Prostate gland (tissue), 2 donors: ENCODE measurements at regions not wholly inside any gene's neighbourhood (a gene's known extent, or its start where the extent isn't known, plus 50 kb on each side); places are given as distances from the start of the nearest gene placed in this dataset.
"Not testable (repeated sequence)": the region's sequence is repeated elsewhere in the genome, so short reads cannot be mapped to it uniquely, and the experiment has no call there.

ENCODE experiments used
- DNase-seq: peaks from one replicate; pipeline ENCODE4 v3.0.0-alpha.2; 2019; ENCODE audit warnings: low spot score
- H3K27ac ChIP-seq, 2 donors: fragments of 200-600 bp; sonication (generic); 2 replicates each; pipeline ENCODE4 v1.5.1; 2017 to 2019
- H3K27me3 ChIP-seq: fragments of 200-600 bp; sonication (generic); replicated peaks from 2 replicates; pipeline ENCODE4 v1.5.1; 2019; ENCODE audit not compliant: insufficient read depth
- H3K36me3 ChIP-seq, 2 donors: fragments of 200-600 bp; sonication (generic); 1 replicate in 1 of 2; 2 replicates in 1 of 2; pipeline versions ENCODE4 v1.5.1 to v1.8.1; 2017 to 2019
- H3K4me1 ChIP-seq: fragments of 200-600 bp; sonication (generic); replicated peaks from 2 replicates; pipeline ENCODE4 v1.5.1; 2019
- H3K4me3 ChIP-seq, 2 donors: fragments of 200-600 bp; sonication (generic); 2 replicates each; pipeline ENCODE4 v1.5.1; 2017 to 2019
- H3K9me3 ChIP-seq: fragments of 200-600 bp; sonication (generic); 2 replicates; pipeline ENCODE4 v1.5.1; 2017
- POLR2A ChIP-seq: fragments of 450-650 bp; IDR thresholded peaks from one replicate; pipeline ENCODE4 v1.6.1; 2016; ENCODE audit warnings: antibody characterized with exemption, mild to moderate bottlenecking
- POLR2AphosphoS5 ChIP-seq: sonication (generic); formaldehyde crosslinking; IDR thresholded peaks from one replicate; pipeline ENCODE4 v1.6.1; 2017; ENCODE audit warnings: antibody characterized with exemption
- WGBS: methylation state at CpG from one replicate; pipeline ENCODE4 v1.1.5; 2018; 5-methylcytosine and 5-hydroxymethylcytosine counted together
- intact Hi-C: fragments of 100-400 bp; cut with DNase I; formaldehyde crosslinking; loops from one replicate; pipeline ENCODE4 v1.14.2; 2022
- TF ChIP-seq, protein P1 (sequence below), 4 experiments: fragments of 200-600 bp in 2 of 4; fragments of 450-650 bp in 2 of 4; sonication (generic) in 2 of 4; IDR thresholded peaks; 1 replicate in 3 of 4; 2 replicates in 1 of 4; pipeline ENCODE4 v1.5.1; 2016 to 2019; ENCODE audit warnings: antibody characterized with exemption in 4 of 4, mild to moderate bottlenecking in 2 of 4, moderate library complexity in 2 of 4

DNA sequence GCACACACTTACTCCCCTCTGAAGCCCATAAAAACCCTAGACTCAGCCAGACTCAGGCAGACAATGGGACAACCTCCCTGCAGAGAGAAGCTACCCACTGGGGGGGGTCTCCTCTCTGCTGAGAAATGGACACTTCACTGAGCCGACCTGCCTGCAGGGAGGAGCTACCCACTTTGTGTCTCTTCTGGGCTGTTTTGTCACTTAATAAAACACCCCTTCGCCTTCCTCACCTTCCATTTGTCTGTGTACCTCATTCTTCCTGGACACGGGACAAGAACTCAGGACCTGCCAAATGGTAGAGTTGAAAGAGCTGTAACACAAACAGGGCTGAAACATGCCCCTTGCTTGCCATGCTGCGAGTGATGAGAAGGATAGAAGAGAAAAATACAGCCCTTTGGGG is 151.7 kb upstream of the HDDC2 start:
- 71% methylated on average over 4 of the region's 4 CpGs for WGBS

DNA sequence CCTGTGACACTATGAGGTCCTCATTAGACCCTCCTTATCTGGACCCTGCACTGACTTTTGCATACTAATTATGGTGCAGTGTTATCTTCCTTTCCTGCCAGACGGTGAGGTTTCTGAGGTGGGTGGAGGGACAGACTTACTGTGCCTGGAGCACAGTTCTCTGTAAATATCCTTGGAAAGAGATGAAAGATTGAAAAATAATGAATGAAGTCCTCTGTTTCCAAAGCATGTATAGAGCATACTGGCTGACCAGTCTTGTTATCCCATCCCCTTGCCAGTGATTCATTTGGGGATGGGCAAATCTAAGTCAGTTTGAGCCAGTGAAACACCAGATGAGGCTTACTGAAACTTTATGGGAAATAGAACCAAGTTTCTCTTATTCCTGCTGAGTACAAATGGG is 152.6 kb upstream of the HDDC2 start:
- intact Hi-C loops, result no loop called here
- WGBS, result 78% methylated on average over 1 of the region's 1 CpG
- H3K27ac ChIP-seq, result no peak overlapping the region

More for the DNA sequence above, 151.7 kb upstream of the HDDC2 start:
- no peak overlapping the region for H3K27ac ChIP-seq
- no peak overlapping the region for H3K4me3 ChIP-seq
- no peaks in the 10 kb centered on the region for H3K9me3 ChIP-seq
- DNase-seq, result no peak
- TF ChIP-seq POLR2A (no peak), POLR2AphosphoS5 (no peak)
- TF ChIP-seq, protein P1, sequence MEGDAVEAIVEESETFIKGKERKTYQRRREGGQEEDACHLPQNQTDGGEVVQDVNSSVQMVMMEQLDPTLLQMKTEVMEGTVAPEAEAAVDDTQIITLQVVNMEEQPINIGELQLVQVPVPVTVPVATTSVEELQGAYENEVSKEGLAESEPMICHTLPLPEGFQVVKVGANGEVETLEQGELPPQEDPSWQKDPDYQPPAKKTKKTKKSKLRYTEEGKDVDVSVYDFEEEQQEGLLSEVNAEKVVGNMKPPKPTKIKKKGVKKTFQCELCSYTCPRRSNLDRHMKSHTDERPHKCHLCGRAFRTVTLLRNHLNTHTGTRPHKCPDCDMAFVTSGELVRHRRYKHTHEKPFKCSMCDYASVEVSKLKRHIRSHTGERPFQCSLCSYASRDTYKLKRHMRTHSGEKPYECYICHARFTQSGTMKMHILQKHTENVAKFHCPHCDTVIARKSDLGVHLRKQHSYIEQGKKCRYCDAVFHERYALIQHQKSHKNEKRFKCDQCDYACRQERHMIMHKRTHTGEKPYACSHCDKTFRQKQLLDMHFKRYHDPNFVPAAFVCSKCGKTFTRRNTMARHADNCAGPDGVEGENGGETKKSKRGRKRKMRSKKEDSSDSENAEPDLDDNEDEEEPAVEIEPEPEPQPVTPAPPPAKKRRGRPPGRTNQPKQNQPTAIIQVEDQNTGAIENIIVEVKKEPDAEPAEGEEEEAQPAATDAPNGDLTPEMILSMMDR (IDR thresholded peaks at IDR 0.05), result no peak
- H3K27me3 ChIP-seq, result no peaks in the 10 kb centered on the region
- no peaks in the 10 kb centered on the region for H3K4me1 ChIP-seq
- intact Hi-C loops, result no loop called here
- no peaks in the 10 kb centered on the region for H3K36me3 ChIP-seq

DNA sequence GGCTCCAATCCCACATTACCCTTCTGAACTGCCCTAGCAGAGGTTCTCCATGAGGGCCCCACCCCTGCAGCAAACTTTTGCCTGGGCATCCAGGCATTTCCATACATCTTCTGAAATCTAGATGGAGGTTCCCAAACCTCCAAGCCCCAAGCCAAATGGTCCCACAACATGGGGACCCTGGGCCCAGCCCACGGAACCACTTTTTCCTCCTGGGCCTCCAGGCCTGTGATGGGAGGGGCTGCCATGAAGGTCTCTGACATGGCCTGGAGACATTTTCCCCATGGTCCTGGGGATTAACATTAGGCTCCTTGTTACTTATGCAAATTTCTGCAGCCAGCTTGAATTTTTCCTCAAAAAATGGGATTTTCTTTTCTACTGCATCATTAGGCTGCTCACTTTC is 156.7 kb upstream of the HDDC2 start:
- H3K36me3 ChIP-seq, H3K27me3 ChIP-seq, H3K4me3 ChIP-seq, H3K4me1 ChIP-seq, H3K27ac ChIP-seq, DNase-seq, H3K9me3 ChIP-seq, intact Hi-C loops: not testable (repeated sequence)
- 86% methylated on average over 1 of the region's 1 CpG for WGBS

More for the DNA sequence above, 152.6 kb upstream of the HDDC2 start:
- TF ChIP-seq POLR2AphosphoS5, result no peak
- TF ChIP-seq POLR2A, result no peak
- TF ChIP-seq, protein P1 (IDR thresholded peaks at IDR 0.05), result no peak
- no peaks in the 10 kb centered on the region for H3K4me1 ChIP-seq
- no peaks in the 10 kb centered on the region for H3K9me3 ChIP-seq
- H3K36me3 ChIP-seq, result no peaks in the 10 kb centered on the region
- H3K27me3 ChIP-seq, result no peaks in the 10 kb centered on the region
- no peak overlapping the region for H3K4me3 ChIP-seq
- no peak for DNase-seq

DNA sequence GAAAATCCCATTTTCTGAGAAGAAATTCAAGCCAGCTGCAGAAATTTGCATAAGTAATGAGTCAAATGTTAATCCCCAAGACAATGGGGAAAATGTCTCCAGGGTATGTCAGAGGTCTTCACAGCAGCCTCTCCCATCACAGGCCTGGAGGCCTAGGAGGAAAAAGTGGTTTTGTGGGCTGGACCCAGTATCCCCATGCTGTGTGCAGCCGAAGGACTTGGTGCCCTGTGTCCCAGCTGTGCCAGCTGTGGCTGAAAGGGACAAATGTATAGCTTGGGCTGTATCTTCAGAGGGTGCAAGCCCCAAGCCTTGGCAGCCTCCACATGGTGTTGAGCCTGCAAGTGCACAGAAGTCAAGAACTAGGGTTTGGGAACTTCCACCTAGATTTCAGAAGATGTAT is 163.6 kb upstream of the HDDC2 start:
- H3K9me3 ChIP-seq, H3K27ac ChIP-seq, H3K27me3 ChIP-seq, H3K36me3 ChIP-seq, H3K4me3 ChIP-seq, H3K4me1 ChIP-seq, intact Hi-C loops, DNase-seq: not testable (repeated sequence)
- 91% methylated on average over 1 of the region's 1 CpG for WGBS

DNA sequence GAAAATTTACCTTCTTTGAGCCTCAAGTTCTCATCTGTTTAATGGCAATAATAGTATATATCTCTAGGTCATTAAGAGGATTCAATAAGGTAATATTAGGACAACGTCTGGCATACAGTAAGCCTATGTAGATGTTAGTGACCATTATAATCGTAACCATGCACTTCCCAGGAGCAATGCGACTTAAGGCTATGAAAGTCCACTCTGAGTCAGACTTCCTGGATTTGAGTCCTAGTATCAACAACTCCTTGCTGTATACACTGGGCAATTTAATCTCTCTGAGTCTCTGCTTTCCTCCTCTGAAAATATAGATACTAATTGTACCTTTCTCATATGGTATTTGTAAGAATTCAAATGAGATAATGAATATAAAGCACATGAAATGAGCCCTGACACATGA is 168.1 kb upstream of the HDDC2 start:
- Histone ChIP-seq H3K4me1 (no peaks in the 10 kb centered on the region), H3K36me3 (no peaks in the 10 kb centered on the region), H3K27me3 (no peaks in the 10 kb centered on the region), H3K4me3 (no peak overlapping the region), H3K27ac (no peak overlapping the region), H3K9me3 (no peaks in the 10 kb centered on the region)
- no peak for DNase-seq
- intact Hi-C loops, result no loop called here
- TF ChIP-seq POLR2A, result no peak
- TF ChIP-seq, protein P1 (IDR thresholded peaks at IDR 0.05), result no peak
- WGBS, result 79% methylated on average over 3 of the region's 3 CpGs

DNA sequence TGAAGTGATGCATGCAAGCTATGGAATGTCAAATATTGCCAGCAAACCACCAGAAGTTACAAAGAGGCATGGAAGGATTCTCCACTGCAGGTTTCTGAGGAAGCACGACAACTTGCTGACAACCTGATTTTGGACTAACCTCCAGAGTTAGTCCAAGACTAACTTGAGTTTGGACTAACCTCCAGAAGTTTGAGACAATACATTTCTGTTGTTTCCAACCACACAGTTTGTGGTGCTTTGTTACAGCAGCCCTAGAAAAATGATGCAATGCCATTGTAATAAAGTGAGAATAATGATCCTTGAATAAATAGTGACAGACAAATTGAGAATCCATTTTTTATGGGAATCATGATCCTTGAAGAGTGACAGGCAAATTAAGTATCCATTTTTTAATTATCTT is 169.9 kb upstream of the HDDC2 start:
- Histone ChIP-seq H3K9me3 (no peaks in the 10 kb centered on the region), H3K4me1 (no peaks in the 10 kb centered on the region), H3K36me3 (no peaks in the 10 kb centered on the region), H3K4me3 (no peak overlapping the region), H3K27ac (no peak overlapping the region), H3K27me3 (no peaks in the 10 kb centered on the region)
- intact Hi-C loops, result no loop called here
- no peak for TF ChIP-seq POLR2AphosphoS5
- TF ChIP-seq, protein P1 (IDR thresholded peaks at IDR 0.05), result no peak
- TF ChIP-seq POLR2A, result no peak
- no peak for DNase-seq
- 76% methylated on average over 1 of the region's 1 CpG for WGBS
